ENCODE measurements at regions not wholly inside any gene's neighbourhood (a gene's known extent, or its start where the extent isn't known, plus 50 kb on each side); places are given as distances from the start of the nearest gene placed in this dataset.

DNA sequence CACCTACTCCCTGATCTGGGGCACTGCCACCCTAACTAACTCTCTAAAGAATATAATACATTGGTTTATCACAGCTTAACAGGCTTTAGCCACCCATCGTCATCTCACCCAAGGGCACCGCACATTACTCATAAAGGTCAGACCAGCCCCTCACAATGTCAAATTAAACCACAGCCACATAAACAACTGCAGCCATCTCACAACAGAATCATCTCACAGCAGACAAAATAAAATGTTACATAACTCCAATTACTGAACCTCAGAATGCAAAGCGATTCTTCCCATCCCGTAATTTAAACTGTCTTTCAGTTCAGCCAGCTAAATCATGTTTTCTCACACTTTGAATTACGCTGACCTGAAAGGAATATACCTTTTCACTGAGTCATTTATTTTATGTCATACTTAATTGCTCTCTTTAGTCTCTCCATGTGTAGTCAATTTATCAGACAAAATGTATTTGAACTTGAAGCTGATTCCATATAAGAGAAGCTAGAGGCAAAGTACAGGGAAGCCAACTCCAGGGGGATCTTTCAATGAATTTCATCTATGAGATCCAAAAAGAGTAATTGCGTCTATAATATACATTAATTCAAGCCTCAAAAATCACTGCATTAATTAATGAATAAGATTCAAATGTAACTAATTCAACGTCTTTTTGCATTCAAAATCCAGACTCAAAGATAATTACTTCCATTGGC, 96.9 kb upstream of the NEBL start (continued):
- TF ChIP-seq, protein P1, sequence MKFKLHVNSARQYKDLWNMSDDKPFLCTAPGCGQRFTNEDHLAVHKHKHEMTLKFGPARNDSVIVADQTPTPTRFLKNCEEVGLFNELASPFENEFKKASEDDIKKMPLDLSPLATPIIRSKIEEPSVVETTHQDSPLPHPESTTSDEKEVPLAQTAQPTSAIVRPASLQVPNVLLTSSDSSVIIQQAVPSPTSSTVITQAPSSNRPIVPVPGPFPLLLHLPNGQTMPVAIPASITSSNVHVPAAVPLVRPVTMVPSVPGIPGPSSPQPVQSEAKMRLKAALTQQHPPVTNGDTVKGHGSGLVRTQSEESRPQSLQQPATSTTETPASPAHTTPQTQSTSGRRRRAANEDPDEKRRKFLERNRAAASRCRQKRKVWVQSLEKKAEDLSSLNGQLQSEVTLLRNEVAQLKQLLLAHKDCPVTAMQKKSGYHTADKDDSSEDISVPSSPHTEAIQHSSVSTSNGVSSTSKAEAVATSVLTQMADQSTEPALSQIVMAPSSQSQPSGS (IDR thresholded peaks at IDR 0.05; ENCODE audit: low read length), result no peak
- TF ChIP-seq KDM4A (IDR thresholded peaks at IDR 0.05; ENCODE audit: low read depth, low read length, severe bottlenecking), result no peak
- TF ChIP-seq TCF12 (IDR thresholded peaks at IDR 0.05; ENCODE audit: low read depth, low read length), result no peak
